Left lung (tissue), 4 donors: ENCODE measurements at regions not wholly inside any gene's neighbourhood (a gene's known extent, or its start where the extent isn't known, plus 50 kb on each side); places are given as distances from the start of the nearest gene placed in this dataset.

Experiments used
- ATAC-seq: fragments of 200-7000 bp; cut with Tn5 transposase; one replicate; pipeline ENCODE4 v1.9.1; 2020; ENCODE audit warnings: moderate library complexity
- DNase-seq, 4 donors: peaks; one replicate each; pipeline ENCODE4 v3.0.0-alpha.2; 2013 to 2020
- H3K27ac ChIP-seq, 2 donors: fragments of 200-600 bp; sonication (generic) in 1 of 2; one replicate each; pipeline versions ENCODE4 v1.5.0 to v1.8.0; 2020 to 2021
- H3K27me3 ChIP-seq, 2 donors: fragments of 200-600 bp; sonication (generic) in 1 of 2; one replicate each; pipeline versions ENCODE4 v1.5.0 to v1.8.0; 2020 to 2021
- H3K36me3 ChIP-seq, 2 donors: fragments of 200-600 bp; sonication (generic) in 1 of 2; one replicate each; pipeline versions ENCODE4 v1.5.0 to v1.8.0; 2020 to 2021
- H3K4me1 ChIP-seq, 2 donors: fragments of 200-600 bp; one replicate each; pipeline ENCODE4 v1.8.0; 2021
- H3K4me3 ChIP-seq, 2 donors: fragments of 200-600 bp; sonication (generic) in 1 of 2; one replicate each; pipeline versions ENCODE4 v1.5.0 to v1.8.0; 2020 to 2021; ENCODE audit warnings: mild to moderate bottlenecking in 1 of 2
- H3K9me3 ChIP-seq, 2 donors: fragments of 200-600 bp; sonication (generic) in 1 of 2; one replicate each; pipeline versions ENCODE4 v1.5.0 to v1.8.0; 2020 to 2021
- intact Hi-C, 2 donors: fragments of 100-400 bp; cut with DNase I; formaldehyde crosslinking; loops; one replicate each; pipeline versions ENCODE4 v1.11.2 to v1.14.2; 2022
- microRNA-seq, 2 donors: library from miRNA; unstranded; fragments of <30 nt; microRNA quantifications; one replicate each; pipeline ENCODE4, GENCODE V29; 2019
- TF ChIP-seq, protein P1 (sequence below), 2 donors: fragments of 200-600 bp; sonication (generic) in 1 of 2; IDR thresholded peaks; one replicate each; pipeline versions ENCODE4 v1.5.0 to v1.8.0; 2021; ENCODE audit warnings: antibody characterized with exemption in 2 of 2
- donor health status: DM: no; HTN: yes; CAD: no.
- donor health status: DM: no; HTN: no; CAD: no.

DNA sequence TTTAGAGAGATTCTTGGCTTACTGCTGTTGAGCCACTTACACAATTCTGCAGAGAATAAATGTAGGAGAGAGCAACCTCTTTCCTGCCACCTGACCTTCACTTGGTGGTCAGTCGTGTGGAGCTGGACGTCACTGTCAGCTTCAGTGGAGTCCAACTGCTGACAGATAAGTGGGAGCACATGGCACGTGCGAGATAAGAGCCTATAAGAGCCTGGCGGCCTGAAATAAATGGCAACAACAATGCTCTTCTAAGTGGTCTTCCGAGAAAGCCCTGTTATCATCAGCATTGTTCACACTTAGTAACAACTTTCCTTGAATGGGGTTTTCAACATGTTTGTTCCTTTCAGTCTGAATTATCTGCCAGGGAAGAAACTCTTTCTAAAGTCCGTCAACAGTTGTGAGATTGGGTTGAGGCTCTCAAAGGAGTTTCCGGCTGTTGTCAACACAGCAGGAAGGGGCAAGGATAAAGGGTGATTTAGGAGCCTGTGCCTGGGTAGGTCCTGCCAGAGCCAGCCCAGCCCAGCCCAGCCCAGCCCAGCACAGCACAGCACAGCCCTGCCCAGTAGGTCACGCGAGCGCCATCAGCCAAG is 57.2 kb upstream of the RUNX1 start:
- Histone ChIP-seq H3K36me3 (no peaks in the 10 kb centered on the region), H3K9me3 (no peaks in the 10 kb centered on the region), H3K27me3 (no peaks in the 10 kb centered on the region), H3K4me3 (no peak overlapping the region), H3K27ac (no peak overlapping the region), H3K4me1 (peaks cover 0 to 8% of the 10 kb centered on the region in 2 donors)
- ATAC-seq: no peak
- no peak for DNase-seq
- TF ChIP-seq, protein P1, sequence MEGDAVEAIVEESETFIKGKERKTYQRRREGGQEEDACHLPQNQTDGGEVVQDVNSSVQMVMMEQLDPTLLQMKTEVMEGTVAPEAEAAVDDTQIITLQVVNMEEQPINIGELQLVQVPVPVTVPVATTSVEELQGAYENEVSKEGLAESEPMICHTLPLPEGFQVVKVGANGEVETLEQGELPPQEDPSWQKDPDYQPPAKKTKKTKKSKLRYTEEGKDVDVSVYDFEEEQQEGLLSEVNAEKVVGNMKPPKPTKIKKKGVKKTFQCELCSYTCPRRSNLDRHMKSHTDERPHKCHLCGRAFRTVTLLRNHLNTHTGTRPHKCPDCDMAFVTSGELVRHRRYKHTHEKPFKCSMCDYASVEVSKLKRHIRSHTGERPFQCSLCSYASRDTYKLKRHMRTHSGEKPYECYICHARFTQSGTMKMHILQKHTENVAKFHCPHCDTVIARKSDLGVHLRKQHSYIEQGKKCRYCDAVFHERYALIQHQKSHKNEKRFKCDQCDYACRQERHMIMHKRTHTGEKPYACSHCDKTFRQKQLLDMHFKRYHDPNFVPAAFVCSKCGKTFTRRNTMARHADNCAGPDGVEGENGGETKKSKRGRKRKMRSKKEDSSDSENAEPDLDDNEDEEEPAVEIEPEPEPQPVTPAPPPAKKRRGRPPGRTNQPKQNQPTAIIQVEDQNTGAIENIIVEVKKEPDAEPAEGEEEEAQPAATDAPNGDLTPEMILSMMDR (IDR thresholded peaks at IDR 0.05): no peak
- intact Hi-C loops: no loop called here

DNA sequence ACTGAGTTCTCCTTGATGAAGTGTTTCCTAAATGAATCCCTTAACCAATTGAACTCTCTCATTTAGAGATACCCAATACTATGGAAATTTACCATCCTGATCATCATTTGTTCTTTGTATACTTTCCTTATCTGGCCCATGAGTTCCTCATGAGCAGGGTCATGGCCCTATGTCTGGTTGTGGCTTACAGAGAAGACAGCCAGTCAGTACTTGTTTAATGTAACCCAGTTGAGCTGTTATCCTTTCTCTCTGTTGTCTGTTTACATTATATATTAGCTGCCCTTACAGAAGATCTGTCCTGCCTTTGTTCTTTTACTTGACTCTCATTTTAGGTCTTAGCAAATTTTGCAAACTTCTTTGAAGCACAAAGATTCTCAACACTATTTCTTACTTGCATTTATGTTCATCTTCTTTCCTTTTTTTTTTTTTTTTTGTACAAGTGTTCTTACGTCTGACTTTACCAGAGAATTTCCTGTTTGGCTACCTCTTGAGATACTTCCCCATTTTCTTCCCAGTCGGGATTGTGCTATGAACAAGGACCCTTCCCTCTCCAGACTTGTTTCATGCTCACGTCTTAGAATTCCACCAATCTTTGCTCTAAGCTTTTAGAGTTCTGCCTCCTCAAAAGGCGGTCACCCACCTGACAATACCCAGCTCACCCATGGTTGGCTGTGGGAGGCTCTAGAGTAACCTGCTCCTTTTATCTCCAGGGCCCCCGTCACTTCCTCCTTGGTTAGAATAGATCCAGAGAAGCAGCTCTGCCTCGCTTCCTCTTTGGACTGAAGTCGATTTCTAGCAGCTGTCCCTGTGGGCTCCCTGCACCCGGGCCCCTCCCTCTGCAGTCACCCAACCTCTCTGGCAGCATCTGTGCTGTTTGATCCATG is 53.6 kb upstream of the RUNX1 start:
- H3K36me3 ChIP-seq: no peaks in the 10 kb centered on the region
- intact Hi-C loops: no loop called here
- H3K27me3 ChIP-seq: no peaks in the 10 kb centered on the region
- TF ChIP-seq, protein P1 (IDR thresholded peaks at IDR 0.05): no peak
- H3K27ac ChIP-seq: peak overlapping the region in 1 of 2 donors; percentile 73
- ATAC-seq: peak; percentile 73
- peaks cover 0 to 8% of the 10 kb centered on the region in 2 donors for H3K4me1 ChIP-seq
- no peaks in the 10 kb centered on the region for H3K9me3 ChIP-seq
- no peak overlapping the region for H3K4me3 ChIP-seq
- peak in 3 of 4 donors; percentile 18 to 79 (median 69) for DNase-seq

DNA sequence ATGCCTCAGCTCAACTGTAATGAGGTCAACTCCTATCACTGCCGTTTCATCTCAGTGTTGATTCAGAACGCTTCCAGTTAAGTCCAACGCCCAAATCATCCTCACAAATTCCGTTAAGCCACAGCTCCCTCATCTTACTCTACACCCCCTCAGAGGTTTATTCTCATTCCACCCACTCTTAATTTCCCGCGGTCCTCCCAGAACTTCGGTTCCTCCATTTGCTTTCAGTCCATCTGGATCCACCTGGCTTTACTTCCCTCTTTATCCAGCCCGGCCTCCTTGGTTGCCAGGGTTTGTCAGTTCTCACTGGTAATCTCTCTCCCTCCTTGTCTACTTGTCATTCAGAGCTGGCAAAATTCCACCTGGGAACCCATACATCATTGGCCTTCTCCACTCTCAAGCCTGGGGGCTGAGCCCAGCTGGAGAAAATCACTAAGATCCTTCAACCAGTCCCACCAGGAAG is 51.3 kb upstream of the RUNX1 start:
- H3K4me3 ChIP-seq: no peak overlapping the region
- H3K27ac ChIP-seq: no peak overlapping the region
- peaks cover 0 to 8% of the 10 kb centered on the region in 2 donors for H3K4me1 ChIP-seq
- DNase-seq (no peak), ATAC-seq (no peak)
- intact Hi-C loops: no loop called here
- no peaks in the 10 kb centered on the region for H3K9me3 ChIP-seq
- no peaks in the 10 kb centered on the region for H3K36me3 ChIP-seq
- no peaks in the 10 kb centered on the region for H3K27me3 ChIP-seq
- TF ChIP-seq, protein P1 (IDR thresholded peaks at IDR 0.05): no peak

DNA sequence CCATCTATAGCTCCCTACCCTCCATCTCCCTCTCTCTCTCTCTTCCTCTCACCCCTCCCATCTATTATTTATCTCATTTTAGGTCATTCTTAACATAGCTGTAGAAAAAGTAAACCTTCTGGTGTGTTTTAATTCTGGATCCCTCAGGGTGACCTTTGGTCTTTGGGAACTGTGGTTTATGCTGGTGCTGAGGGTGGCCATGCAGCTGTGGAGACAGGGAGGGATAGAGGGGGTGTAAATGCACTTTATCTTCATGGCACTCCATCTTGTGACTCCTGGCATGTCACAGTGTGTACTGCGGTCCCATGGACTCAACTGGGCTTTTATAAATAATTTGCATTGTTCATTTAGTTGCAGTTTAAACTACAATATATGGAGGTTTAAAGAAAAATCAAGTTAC is 50.2 kb upstream of the RUNX1 start:
- Histone ChIP-seq H3K4me1 (peaks cover 0 to 8% of the 10 kb centered on the region in 2 donors), H3K4me3 (no peak overlapping the region), H3K36me3 (no peaks in the 10 kb centered on the region), H3K27me3 (no peaks in the 10 kb centered on the region), H3K9me3 (no peaks in the 10 kb centered on the region), H3K27ac (no peak overlapping the region)
- DNase-seq (no peak), ATAC-seq (no peak)
- TF ChIP-seq, protein P1 (IDR thresholded peaks at IDR 0.05): no peak
- intact Hi-C loops: no loop called here

Small RNAs in the stretch of these regions (microRNA-seq; reads per million reads assigned to microRNA genes)
- gene MIR802: 0 reads per million in 2 donors
